HL-60 (cell line): ENCODE measurements at regions not wholly inside any gene's neighbourhood (a gene's known extent, or its start where the extent isn't known, plus 50 kb on each side); places are given as distances from the start of the nearest gene placed in this dataset.

Experiments used
- GABPA ChIP-seq: IDR thresholded peaks from 2 replicates; pipeline ENCODE4 v1.6.1; 2012; ENCODE audit warnings: low read depth
- POLR2AphosphoS5 ChIP-seq: IDR thresholded peaks from 2 replicates; pipeline ENCODE4 v1.6.1; 2012; ENCODE audit warnings: low read depth
- TF ChIP-seq, protein P1 (sequence below): IDR thresholded peaks from one replicate; pipeline ENCODE4 v1.5.1; 2011; ENCODE audit warnings: low read length, control low read depth, inconsistent platforms; ENCODE audit not compliant: insufficient read depth

DNA sequence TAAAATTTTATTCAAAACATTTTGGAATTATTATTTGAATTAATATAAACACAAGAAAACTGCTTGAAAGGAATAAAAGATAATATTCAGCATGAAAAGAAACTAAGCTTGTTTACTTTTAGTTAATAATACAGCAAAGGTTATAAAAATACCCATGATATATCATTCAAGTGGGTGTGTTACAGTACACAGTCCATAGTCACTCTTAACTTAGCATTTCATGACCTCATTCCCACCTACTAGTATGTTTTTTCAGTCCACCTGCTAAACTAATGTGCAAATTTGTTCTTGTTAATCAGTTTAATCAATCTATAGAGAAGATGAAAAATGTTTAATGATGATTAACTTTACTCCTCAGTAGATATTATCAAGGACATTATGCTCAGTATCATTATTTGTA lies 841.4 kb upstream of the EPHA7 start:
- TF ChIP-seq, protein P1, sequence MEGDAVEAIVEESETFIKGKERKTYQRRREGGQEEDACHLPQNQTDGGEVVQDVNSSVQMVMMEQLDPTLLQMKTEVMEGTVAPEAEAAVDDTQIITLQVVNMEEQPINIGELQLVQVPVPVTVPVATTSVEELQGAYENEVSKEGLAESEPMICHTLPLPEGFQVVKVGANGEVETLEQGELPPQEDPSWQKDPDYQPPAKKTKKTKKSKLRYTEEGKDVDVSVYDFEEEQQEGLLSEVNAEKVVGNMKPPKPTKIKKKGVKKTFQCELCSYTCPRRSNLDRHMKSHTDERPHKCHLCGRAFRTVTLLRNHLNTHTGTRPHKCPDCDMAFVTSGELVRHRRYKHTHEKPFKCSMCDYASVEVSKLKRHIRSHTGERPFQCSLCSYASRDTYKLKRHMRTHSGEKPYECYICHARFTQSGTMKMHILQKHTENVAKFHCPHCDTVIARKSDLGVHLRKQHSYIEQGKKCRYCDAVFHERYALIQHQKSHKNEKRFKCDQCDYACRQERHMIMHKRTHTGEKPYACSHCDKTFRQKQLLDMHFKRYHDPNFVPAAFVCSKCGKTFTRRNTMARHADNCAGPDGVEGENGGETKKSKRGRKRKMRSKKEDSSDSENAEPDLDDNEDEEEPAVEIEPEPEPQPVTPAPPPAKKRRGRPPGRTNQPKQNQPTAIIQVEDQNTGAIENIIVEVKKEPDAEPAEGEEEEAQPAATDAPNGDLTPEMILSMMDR, result no peak
- TF ChIP-seq POLR2AphosphoS5 (no peak), GABPA (no peak)
